PC-3 (cell line): ENCODE measurements at regions not wholly inside any gene's neighbourhood (a gene's known extent, or its start where the extent isn't known, plus 50 kb on each side); places are given as distances from the start of the nearest gene placed in this dataset.

ENCODE experiments used
- ATAC-seq: fragments of 200-7000 bp; cut with Tn5 transposase; 2 replicates; pipeline ENCODE4 v1.9.1; 2020; ENCODE audit warnings: mild to moderate bottlenecking, moderate library complexity
- BruUV-seq: library from RNA; stranded (reverse); fragments of 400-500 nt; replicated peaks from 2 replicates; lab custom pipeline; 2021; lab: Mats Ljungman, UMichigan
- CTCF ChIA-PET: fragments of 300-600 bp; sonication (Branson Sonifier 250); formaldehyde crosslinking; loops from one replicate; lab custom pipeline; 2022; ENCODE audit warnings: antibody characterized with exemption; lab: Charles Lee
- POLR2A ChIA-PET: fragments of 300-600 bp; sonication (Branson Sonifier 250); formaldehyde crosslinking; loops from one replicate; lab custom pipeline; 2022; ENCODE audit warnings: antibody characterized with exemption; ENCODE audit not compliant: unreplicated experiment; lab: Charles Lee
- DNase-seq: peaks from one replicate; pipeline ENCODE4 v3.0.0-alpha.2; 2015
- H2AFZ ChIP-seq: fragments of 300-600 bp; sonication (generic); 2 replicates; pipeline ENCODE4 v1.6.0; 2016; ENCODE audit warnings: antibody characterized with exemption, low read length
- H3F3A ChIP-seq: fragments of 300-600 bp; sonication (generic); one replicate; pipeline ENCODE4 v1.6.0; 2017; ENCODE audit warnings: antibody characterized with exemption, low read length, control low read depth, mild to moderate bottlenecking; ENCODE audit not compliant: unreplicated experiment
- H3K27ac ChIP-seq: fragments of 300-600 bp; sonication (generic); 2 replicates; pipeline ENCODE4 v1.5.1; 2016; ENCODE audit warnings: mild to moderate bottlenecking, low read length
- H3K27me3 ChIP-seq: fragments of 300-600 bp; sonication (generic); 2 replicates; pipeline ENCODE4 v1.6.1; 2016; ENCODE audit warnings: low read length, mixed read lengths
- H3K36me3 ChIP-seq: fragments of 300-600 bp; sonication (generic); 2 replicates; pipeline ENCODE4 v1.6.1; 2016; ENCODE audit warnings: low read depth, mixed run types, low read length, mixed read lengths
- H3K4me1 ChIP-seq: fragments of 300-600 bp; sonication (generic); 2 replicates; pipeline ENCODE4 v1.5.1; 2016; ENCODE audit warnings: low read length; ENCODE audit not compliant: insufficient read depth
- H3K4me2 ChIP-seq: fragments of 300-600 bp; sonication (generic); 2 replicates; pipeline ENCODE4 v1.6.0; 2016; ENCODE audit warnings: low read length
- H3K4me3 ChIP-seq: fragments of 300-600 bp; sonication (generic); 2 replicates; pipeline ENCODE4 v1.5.1; 2016; ENCODE audit warnings: mild to moderate bottlenecking, low read length, mixed read lengths
- H3K79me2 ChIP-seq: fragments of 300-600 bp; sonication (generic); 2 replicates; pipeline ENCODE4 v1.6.1; 2017; ENCODE audit warnings: low read length, mixed read lengths
- H3K9ac ChIP-seq: fragments of 300-600 bp; sonication (generic); 2 replicates; pipeline ENCODE4 v1.6.0; 2016; ENCODE audit warnings: mild to moderate bottlenecking, low read length
- H3K9me2 ChIP-seq: fragments of 300-600 bp; sonication (generic); replicated peaks from 2 replicates; pipeline ENCODE4 v1.6.1; 2016; ENCODE audit warnings: mixed run types, low read length, mixed read lengths
- H3K9me3 ChIP-seq: fragments of 300-600 bp; sonication (generic); 2 replicates; pipeline ENCODE4 v1.6.1; 2016; ENCODE audit warnings: low read length, mixed read lengths
- H4K20me1 ChIP-seq: fragments of 300-600 bp; sonication (generic); 2 replicates; pipeline ENCODE4 v1.6.1; 2016; ENCODE audit warnings: low read length, mixed read lengths
- EZH2 ChIP-seq: fragments of 300-600 bp; sonication (generic); IDR thresholded peaks from one replicate; pipeline ENCODE4 v1.6.1; 2017; ENCODE audit warnings: antibody characterized with exemption, mild to moderate bottlenecking, low read length; ENCODE audit not compliant: unreplicated experiment
- EZH2phosphoT487 ChIP-seq: fragments of 300-600 bp; sonication (generic); IDR thresholded peaks from 2 replicates; pipeline ENCODE4 v1.6.1; 2018; ENCODE audit warnings: mild to moderate bottlenecking, antibody characterized with exemption, low read length, borderline replicate concordance
- intact Hi-C: fragments of 100-400 bp; cut with micrococcal nuclease; formaldehyde crosslinking; loops from 2 replicates; pipeline ENCODE4 v1.9.0; 2023
- TF ChIP-seq, protein P1 (sequence below): fragments of 300-600 bp; sonication (generic); conservative IDR thresholded peaks from 2 replicates; pipeline ENCODE4 v1.5.1; 2017; ENCODE audit warnings: antibody characterized with exemption, low read depth, mild to moderate bottlenecking, low read length

GRCh38 chr13:79659121-79659521 is 178.2 kb downstream of the NDFIP2 start:
- no peaks in the 10 kb centered on the region for H3K9me2 ChIP-seq
- H3K4me1 ChIP-seq, result no peaks in the 10 kb centered on the region
- POLR2A ChIA-PET, result no interaction called here
- H3K27me3 ChIP-seq, result no peaks in the 10 kb centered on the region
- ATAC-seq, result no peak
- H3K9me3 ChIP-seq, result no peaks in the 10 kb centered on the region
- intact Hi-C loops, result no loop called here
- no peaks in the 10 kb centered on the region for H4K20me1 ChIP-seq
- BruUV-seq, result no TSS peak
- CTCF ChIA-PET, result no interaction called here
- no peak overlapping the region for H3K4me2 ChIP-seq
- no peak overlapping the region for H3K27ac ChIP-seq
- no peaks in the 10 kb centered on the region for H3K36me3 ChIP-seq
- no peak overlapping the region for H2AFZ ChIP-seq
- H3K79me2 ChIP-seq, result no peaks in the 10 kb centered on the region
- DNase-seq, result no peak
- TF ChIP-seq EZH2phosphoT487 (no peak), EZH2 (no peak)
- TF ChIP-seq, protein P1, sequence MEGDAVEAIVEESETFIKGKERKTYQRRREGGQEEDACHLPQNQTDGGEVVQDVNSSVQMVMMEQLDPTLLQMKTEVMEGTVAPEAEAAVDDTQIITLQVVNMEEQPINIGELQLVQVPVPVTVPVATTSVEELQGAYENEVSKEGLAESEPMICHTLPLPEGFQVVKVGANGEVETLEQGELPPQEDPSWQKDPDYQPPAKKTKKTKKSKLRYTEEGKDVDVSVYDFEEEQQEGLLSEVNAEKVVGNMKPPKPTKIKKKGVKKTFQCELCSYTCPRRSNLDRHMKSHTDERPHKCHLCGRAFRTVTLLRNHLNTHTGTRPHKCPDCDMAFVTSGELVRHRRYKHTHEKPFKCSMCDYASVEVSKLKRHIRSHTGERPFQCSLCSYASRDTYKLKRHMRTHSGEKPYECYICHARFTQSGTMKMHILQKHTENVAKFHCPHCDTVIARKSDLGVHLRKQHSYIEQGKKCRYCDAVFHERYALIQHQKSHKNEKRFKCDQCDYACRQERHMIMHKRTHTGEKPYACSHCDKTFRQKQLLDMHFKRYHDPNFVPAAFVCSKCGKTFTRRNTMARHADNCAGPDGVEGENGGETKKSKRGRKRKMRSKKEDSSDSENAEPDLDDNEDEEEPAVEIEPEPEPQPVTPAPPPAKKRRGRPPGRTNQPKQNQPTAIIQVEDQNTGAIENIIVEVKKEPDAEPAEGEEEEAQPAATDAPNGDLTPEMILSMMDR, result no peak
- H3F3A ChIP-seq, result no peaks in the 10 kb centered on the region
- H3K9ac ChIP-seq, result no peak overlapping the region
- no peak overlapping the region for H3K4me3 ChIP-seq

DNA sequence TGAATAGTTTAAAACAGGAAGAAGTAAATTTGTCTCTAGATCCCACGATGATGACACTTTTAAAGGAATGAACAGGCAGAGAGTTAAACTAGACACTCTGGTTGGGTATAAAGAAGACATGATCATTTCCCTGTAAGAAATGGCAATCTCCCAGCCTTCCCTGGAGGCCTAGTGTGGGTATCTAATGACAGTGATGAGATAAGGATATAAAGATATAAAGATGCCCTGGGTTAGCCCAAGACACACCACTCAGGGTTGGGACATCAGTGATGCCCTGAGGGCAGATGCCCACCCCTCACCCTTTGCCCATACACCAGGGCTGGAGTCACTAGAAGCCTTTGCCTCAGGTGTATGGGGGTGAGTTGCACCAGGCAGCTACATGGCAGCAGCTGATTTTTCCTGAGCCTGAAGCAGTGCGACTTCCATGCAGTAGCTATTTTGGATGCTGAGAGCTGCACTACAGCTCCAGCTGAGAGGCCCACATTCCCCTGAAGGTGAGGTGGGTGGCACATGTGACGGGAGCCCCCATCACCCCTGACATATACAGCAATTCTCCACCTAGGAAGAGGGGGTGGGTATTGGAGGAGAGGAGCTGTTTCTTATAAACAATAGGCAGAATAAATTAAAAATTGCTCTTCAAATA is 177.5 kb downstream of the NDFIP2 start:
- no peaks in the 10 kb centered on the region for H3K36me3 ChIP-seq
- DNase-seq (no peak), ATAC-seq (no peak)
- no peaks in the 10 kb centered on the region for H3K9me2 ChIP-seq
- H3K9ac ChIP-seq, result no peak overlapping the region
- H2AFZ ChIP-seq, result no peak overlapping the region
- H3K79me2 ChIP-seq, result no peaks in the 10 kb centered on the region
- H3K27me3 ChIP-seq, result no peaks in the 10 kb centered on the region
- no peak overlapping the region for H3K27ac ChIP-seq
- no peak overlapping the region for H3K4me2 ChIP-seq
- ChIA-PET CTCF (no interaction called here), POLR2A (no interaction called here)
- no peaks in the 10 kb centered on the region for H3K9me3 ChIP-seq
- intact Hi-C loops, result no loop called here
- no peak for TF ChIP-seq EZH2
- TF ChIP-seq, protein P1, result no peak
- H3K4me3 ChIP-seq, result no peak overlapping the region
- H4K20me1 ChIP-seq, result no peaks in the 10 kb centered on the region
- H3K4me1 ChIP-seq, result no peaks in the 10 kb centered on the region
- no peaks in the 10 kb centered on the region for H3F3A ChIP-seq
- BruUV-seq, result no TSS peak

DNA sequence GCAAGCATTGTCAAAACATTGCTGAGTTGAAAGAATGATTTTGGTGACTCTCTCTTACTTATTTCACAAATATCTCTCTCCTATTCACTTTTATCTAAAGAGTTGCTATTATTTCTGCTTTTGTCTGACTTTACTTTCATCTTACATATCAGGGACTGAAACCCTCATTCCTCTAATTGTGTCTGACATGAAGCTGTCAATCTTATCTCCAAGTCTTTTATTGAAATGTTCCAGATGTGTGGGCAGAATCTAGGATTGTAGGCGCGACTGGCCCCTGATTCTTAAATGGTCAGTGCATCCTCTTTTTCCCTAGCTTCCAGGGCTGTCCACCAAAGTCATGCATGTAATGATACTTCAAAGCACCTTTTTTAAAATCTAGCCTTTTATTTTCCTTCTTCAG is 174.6 kb downstream of the NDFIP2 start:
- no peaks in the 10 kb centered on the region for H4K20me1 ChIP-seq
- H3K79me2 ChIP-seq, result no peaks in the 10 kb centered on the region
- H3K9ac ChIP-seq, result no peak overlapping the region
- H3K27me3 ChIP-seq, result no peaks in the 10 kb centered on the region
- BruUV-seq, result no TSS peak
- intact Hi-C loops, result no loop called here
- H2AFZ ChIP-seq, result no peak overlapping the region
- no peaks in the 10 kb centered on the region for H3K36me3 ChIP-seq
- no peak overlapping the region for H3K27ac ChIP-seq
- H3K4me1 ChIP-seq, result no peaks in the 10 kb centered on the region
- no peaks in the 10 kb centered on the region for H3F3A ChIP-seq
- DNase-seq (no peak), ATAC-seq (no peak)
- H3K4me3 ChIP-seq, result no peak overlapping the region
- TF ChIP-seq, protein P1, result no peak
- TF ChIP-seq EZH2phosphoT487, result no peak
- no peak for TF ChIP-seq EZH2
- ChIA-PET CTCF (no interaction called here), POLR2A (interaction anchor here (0.9 kb wide), 1 partner anchor 1371 kb away, joined by 3 read pairs; no protein-coding TSS in a partner anchor)
- no peaks in the 10 kb centered on the region for H3K9me2 ChIP-seq
- no peaks in the 10 kb centered on the region for H3K9me3 ChIP-seq
- no peak overlapping the region for H3K4me2 ChIP-seq
